GM21576 (cell line): ENCODE measurements at regions not wholly inside any gene's neighbourhood (a gene's known extent, or its start where the extent isn't known, plus 50 kb on each side); places are given as distances from the start of the nearest gene placed in this dataset.
"Not testable (repeated sequence)": the region's sequence is repeated elsewhere in the genome, so short reads cannot be mapped to it uniquely, and the experiment has no call there.

Experiments used
- ATAC-seq: cut with Tn5 transposase; IDR thresholded peaks from one replicate; pipeline ENCODE4 v1.9.1; 2021; ENCODE audit warnings: mild to moderate bottlenecking, moderate library complexity; ENCODE audit not compliant: unreplicated experiment

GRCh38 chr3:81375921-81376320, 385.5 kb downstream of the GBE1 start:
- ATAC-seq, result no peak

- no peak for ATAC-seq
Observed at GRCh38 chr3:81364411-81364810, 397.0 kb downstream of the GBE1 start.

GRCh38 chr3:81363816-81364215, 397.6 kb downstream of the GBE1 start:
- no peak for ATAC-seq

- ATAC-seq, result no peak
Observed at GRCh38 chr3:81354119-81354518, 407.3 kb downstream of the GBE1 start.

GRCh38 chr3:81352867-81353266, 408.6 kb downstream of the GBE1 start:
- no peak for ATAC-seq

GRCh38 chr3:81349816-81350340, 411.6 kb downstream of the GBE1 start:
- no peak for ATAC-seq

- peak; percentile 93 for ATAC-seq
Observed at GRCh38 chr3:81339040-81339845, 422.2 kb downstream of the GBE1 start.

GRCh38 chr3:81336470-81336869, 425.0 kb downstream of the GBE1 start:
- ATAC-seq, result no peak

GRCh38 chr3:81329835-81330234, 431.6 kb downstream of the GBE1 start:
- not testable (repeated sequence) for ATAC-seq

- ATAC-seq, result no peak
Observed at GRCh38 chr3:81326245-81326644, 435.2 kb downstream of the GBE1 start.

GRCh38 chr3:81320862-81321261, 440.6 kb downstream of the GBE1 start:
- ATAC-seq, result no peak

GRCh38 chr3:81315030-81315429, 446.4 kb downstream of the GBE1 start:
- no peak for ATAC-seq

- no peak for ATAC-seq
Observed at GRCh38 chr3:81311321-81311720, 450.1 kb downstream of the GBE1 start.

GRCh38 chr3:81308306-81308705, 453.1 kb downstream of the GBE1 start:
- no peak for ATAC-seq

- no peak for ATAC-seq
Observed at GRCh38 chr3:81307221-81307620, 454.2 kb downstream of the GBE1 start.

GRCh38 chr3:81303321-81303720, 458.1 kb downstream of the GBE1 start:
- no peak for ATAC-seq

- ATAC-seq, result peak; percentile 86
Observed at GRCh38 chr3:81302045-81302444, 459.4 kb downstream of the GBE1 start.

GRCh38 chr3:81301230-81301629, 460.2 kb downstream of the GBE1 start:
- no peak for ATAC-seq

GRCh38 chr3:81300324-81300927, 461.0 kb downstream of the GBE1 start:
- no peak for ATAC-seq

GRCh38 chr3:81299481-81299880, 462.0 kb downstream of the GBE1 start:
- ATAC-seq, result no peak

GRCh38 chr3:81295906-81296577, 465.4 kb downstream of the GBE1 start:
- ATAC-seq, result no peak

GRCh38 chr3:81293156-81293555, 468.3 kb downstream of the GBE1 start:
- no peak for ATAC-seq
